ENCODE measurements at regions not wholly inside any gene's neighbourhood (a gene's known extent, or its start where the extent isn't known, plus 50 kb on each side); places are given as distances from the start of the nearest gene placed in this dataset.

DNA sequence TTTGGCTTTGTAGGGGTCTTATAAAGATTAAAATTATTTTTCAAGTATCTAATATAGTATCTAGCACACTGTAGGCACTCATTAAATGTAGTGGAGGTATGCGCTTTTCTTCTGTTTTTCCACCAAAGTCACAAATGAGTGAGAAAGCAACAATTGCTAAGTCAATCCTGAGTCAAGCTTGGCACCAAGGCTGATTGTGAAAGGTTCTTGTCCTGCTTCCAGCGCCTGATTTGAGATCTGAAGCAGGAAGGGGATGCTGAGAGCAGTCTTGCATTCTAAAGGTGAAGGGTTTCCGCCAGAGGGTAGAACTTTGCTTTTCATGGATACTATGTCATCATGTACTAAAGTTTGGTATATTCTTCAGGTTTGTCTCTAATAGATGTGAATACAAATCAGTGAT lies 64.9 kb upstream of the DAAM1 start:
- no peak for TF ChIP-seq POLR2AphosphoS5 (IDR thresholded peaks at IDR 0.05; ENCODE audit: low read depth, low read length)
- TF ChIP-seq POLR2A (IDR thresholded peaks at IDR 0.05; ENCODE audit: low read depth, low read length) = no peak
